Lung microvascular endothelial cell (primary cell): ENCODE measurements at regions not wholly inside any gene's neighbourhood (a gene's known extent, or its start where the extent isn't known, plus 50 kb on each side); places are given as distances from the start of the nearest gene placed in this dataset.
A peak's percentile ranks its signal among the peaks of the same experiment; 100 is the strongest.
"Not testable (repeated sequence)": the region's sequence is repeated elsewhere in the genome, so short reads cannot be mapped to it uniquely, and the experiment has no call there.

ENCODE experiments used
- DNase-seq, 2 donors: peaks; one replicate each; pipeline versions ENCODE4 v3.0.0 to v3.0.0-alpha.2; 2010; ENCODE audit warnings: low read depth in 2 of 2

- no peak for DNase-seq
Observed at GRCh38 chr4:154032914-154033313, 244.0 kb upstream of the SFRP2 start.

- DNase-seq, result no peak
Observed at GRCh38 chr4:154030746-154031145, 241.9 kb upstream of the SFRP2 start.

GRCh38 chr4:154030152-154030551, 241.3 kb upstream of the SFRP2 start:
- no peak for DNase-seq

- DNase-seq, result no peak
Observed at GRCh38 chr4:154029171-154029570, 240.3 kb upstream of the SFRP2 start.

GRCh38 chr4:154025110-154025509, 236.2 kb upstream of the SFRP2 start:
- DNase-seq, result no peak

- no peak for DNase-seq
Observed at GRCh38 chr4:154024097-154024694, 235.3 kb upstream of the SFRP2 start.

- not testable (repeated sequence) for DNase-seq
Observed at GRCh38 chr4:154023671-154024070, 234.8 kb upstream of the SFRP2 start.

- no peak for DNase-seq
Observed at GRCh38 chr4:154019811-154020210, 230.9 kb upstream of the SFRP2 start.

GRCh38 chr4:154018659-154019058, 229.8 kb upstream of the SFRP2 start:
- no peak for DNase-seq

- DNase-seq, result no peak
Observed at GRCh38 chr4:154015578-154015977, 226.7 kb upstream of the SFRP2 start.

GRCh38 chr4:154014407-154015321, 225.8 kb upstream of the SFRP2 start:
- DNase-seq, result no peak

- DNase-seq, result no peak
Observed at GRCh38 chr4:154013576-154013975, 224.7 kb upstream of the SFRP2 start.

- DNase-seq, result no peak
Observed at GRCh38 chr4:154010371-154010770, 221.5 kb upstream of the SFRP2 start.

- DNase-seq, result no peak
Observed at GRCh38 chr4:154009788-154010187, 220.9 kb upstream of the SFRP2 start.

GRCh38 chr4:154009191-154009590, 220.3 kb upstream of the SFRP2 start:
- no peak for DNase-seq

GRCh38 chr4:154005171-154005520, 216.3 kb upstream of the SFRP2 start:
- no peak for DNase-seq

GRCh38 chr4:154004507-154005170, 215.8 kb upstream of the SFRP2 start:
- DNase-seq, result peak in 1 of 2 donors; percentile 17

GRCh38 chr4:154004016-154004415, 215.1 kb upstream of the SFRP2 start:
- no peak for DNase-seq

GRCh38 chr4:154003378-154003777, 214.5 kb upstream of the SFRP2 start:
- no peak for DNase-seq

GRCh38 chr4:154001193-154001592, 212.3 kb upstream of the SFRP2 start:
- DNase-seq, result no peak

GRCh38 chr4:153997516-153997915, 208.6 kb upstream of the SFRP2 start:
- no peak for DNase-seq

- DNase-seq, result no peak
Observed at GRCh38 chr4:153989505-153989904, 200.6 kb upstream of the SFRP2 start.
